ENCODE measurements at regions not wholly inside any gene's neighbourhood (a gene's known extent, or its start where the extent isn't known, plus 50 kb on each side); places are given as distances from the start of the nearest gene placed in this dataset.

DNA sequence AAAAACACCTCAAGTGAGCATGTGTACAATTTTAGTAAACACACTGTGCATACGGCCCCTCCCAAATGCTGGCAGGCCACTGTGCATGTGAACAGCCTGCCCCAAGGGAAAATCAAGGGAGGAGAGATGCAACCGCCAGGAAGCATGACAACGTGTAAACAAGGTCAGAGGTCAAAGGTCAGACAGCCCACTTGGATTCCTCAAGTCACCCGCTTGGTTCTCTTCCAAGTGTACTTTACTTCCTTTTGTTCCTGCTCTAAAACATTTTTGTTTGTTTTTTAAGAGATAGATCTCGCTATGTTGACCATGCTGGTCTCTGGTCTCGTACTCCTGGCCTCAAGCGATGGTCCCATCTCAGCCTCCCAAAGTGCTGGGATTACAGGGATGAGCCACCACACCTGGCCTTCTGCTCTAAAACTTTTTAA is 126.7 kb upstream of the SHB start:
- TF ChIP-seq POLR2A (IDR thresholded peaks at IDR 0.05) (no peak), CTCF (IDR thresholded peaks at IDR 0.05) (no peak)
